ENCODE measurements at regions not wholly inside any gene's neighbourhood (a gene's known extent, or its start where the extent isn't known, plus 50 kb on each side); places are given as distances from the start of the nearest gene placed in this dataset.

- TF ChIP-seq POLR2A (IDR thresholded peaks at IDR 0.05; ENCODE audit: low read length) (no peak), GATA1 (IDR thresholded peaks at IDR 0.05; ENCODE audit: low read depth, low read length) (no peak)
These were observed 1278.4 kb upstream of the TENM4 start for GRCh38 chr11:80719292-80719646.
